B cell (primary cell): ENCODE measurements at regions not wholly inside any gene's neighbourhood (a gene's known extent, or its start where the extent isn't known, plus 50 kb on each side); places are given as distances from the start of the nearest gene placed in this dataset.

Experiments
- EZH2 ChIP-seq: IDR thresholded peaks from 2 replicates; pipeline ENCODE4 v1.6.1; 2012; ENCODE audit warnings: borderline replicate concordance, low read depth, mild to moderate bottlenecking, moderate library complexity, low read length; ENCODE audit not compliant: insufficient read depth, poor library complexity, severe bottlenecking
- TF ChIP-seq, protein P1 (sequence below): fragments of 200-600 bp; IDR thresholded peaks from one replicate; pipeline ENCODE4 v1.8.0; 2022; ENCODE audit warnings: antibody characterized with exemption, mild to moderate bottlenecking

DNA sequence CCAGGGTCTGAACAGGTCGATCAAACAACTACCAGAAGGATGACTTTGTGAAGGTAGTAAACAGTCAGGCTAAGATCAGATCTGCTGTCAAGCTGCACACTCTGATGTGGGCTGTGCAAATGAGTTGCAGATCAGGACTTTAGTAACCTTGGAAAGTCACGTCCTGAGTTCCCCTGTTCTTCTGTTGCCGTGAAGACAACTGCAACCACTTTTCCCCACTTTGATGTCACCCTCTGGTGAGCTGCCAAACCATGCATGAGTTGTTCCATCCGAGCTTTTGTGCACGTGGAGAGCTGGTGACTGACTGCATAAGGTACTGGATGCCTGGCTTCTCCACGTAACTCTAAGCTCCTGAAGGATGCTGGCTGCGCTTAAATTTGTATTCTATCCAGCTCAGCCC is 111.0 kb downstream of the CD83 start:
- TF ChIP-seq, protein P1, sequence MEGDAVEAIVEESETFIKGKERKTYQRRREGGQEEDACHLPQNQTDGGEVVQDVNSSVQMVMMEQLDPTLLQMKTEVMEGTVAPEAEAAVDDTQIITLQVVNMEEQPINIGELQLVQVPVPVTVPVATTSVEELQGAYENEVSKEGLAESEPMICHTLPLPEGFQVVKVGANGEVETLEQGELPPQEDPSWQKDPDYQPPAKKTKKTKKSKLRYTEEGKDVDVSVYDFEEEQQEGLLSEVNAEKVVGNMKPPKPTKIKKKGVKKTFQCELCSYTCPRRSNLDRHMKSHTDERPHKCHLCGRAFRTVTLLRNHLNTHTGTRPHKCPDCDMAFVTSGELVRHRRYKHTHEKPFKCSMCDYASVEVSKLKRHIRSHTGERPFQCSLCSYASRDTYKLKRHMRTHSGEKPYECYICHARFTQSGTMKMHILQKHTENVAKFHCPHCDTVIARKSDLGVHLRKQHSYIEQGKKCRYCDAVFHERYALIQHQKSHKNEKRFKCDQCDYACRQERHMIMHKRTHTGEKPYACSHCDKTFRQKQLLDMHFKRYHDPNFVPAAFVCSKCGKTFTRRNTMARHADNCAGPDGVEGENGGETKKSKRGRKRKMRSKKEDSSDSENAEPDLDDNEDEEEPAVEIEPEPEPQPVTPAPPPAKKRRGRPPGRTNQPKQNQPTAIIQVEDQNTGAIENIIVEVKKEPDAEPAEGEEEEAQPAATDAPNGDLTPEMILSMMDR = no peak
- TF ChIP-seq EZH2 = no peak
